ENCODE measurements at regions not wholly inside any gene's neighbourhood (a gene's known extent, or its start where the extent isn't known, plus 50 kb on each side); places are given as distances from the start of the nearest gene placed in this dataset.

DNA sequence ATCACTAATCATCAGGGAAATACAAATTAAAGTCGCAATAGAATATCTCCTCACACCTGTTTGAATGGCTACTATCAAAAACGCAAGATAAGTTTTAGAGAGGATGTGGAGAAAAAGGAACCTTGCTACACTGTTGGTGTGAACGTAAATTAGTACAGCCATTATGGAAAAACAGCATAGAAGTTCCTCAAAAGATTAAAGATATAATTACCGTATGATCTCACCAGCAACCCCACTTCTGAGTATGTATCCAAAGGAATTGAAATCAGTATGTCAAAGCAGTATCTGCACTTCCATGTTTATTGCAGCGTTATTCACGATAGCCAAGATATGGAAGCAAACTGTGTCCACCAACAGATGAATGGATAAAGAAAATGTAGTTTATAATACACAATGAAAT, 164.4 kb downstream of the ZNF365 start:
- Histone ChIP-seq H3K27ac (ENCODE audit: low read depth) (no peak overlapping the region), H3K4me2 (no peak overlapping the region), H3K4me1 (ENCODE audit: insufficient read depth) (no peaks in the 10 kb centered on the region), H3F3A (replicated peaks; ENCODE audit: low read depth) (no peaks in the 10 kb centered on the region), H3K9me2 (ENCODE audit: insufficient read depth) (no peaks in the 10 kb centered on the region), H3K4me3 (no peak overlapping the region), H4K20me1 (replicated peaks; ENCODE audit: insufficient read depth) (no peaks in the 10 kb centered on the region), H3K79me2 (replicated peaks; ENCODE audit: insufficient read depth) (no peaks in the 10 kb centered on the region), H3K36me3 (ENCODE audit: insufficient read depth) (no peaks in the 10 kb centered on the region), H3K27me3 (ENCODE audit: insufficient read depth) (no peaks in the 10 kb centered on the region), H2AFZ (no peak overlapping the region)
- no peak overlapping the region for H3K4me3 Mint-ChIP-seq
- peaks cover 5% of the 10 kb centered on the region; the same call in 2 of the 3 replicates for H3K4me1 Mint-ChIP-seq
- no peak for DNase-seq (ENCODE audit: low spot score)
- H3K27me3 Mint-ChIP-seq (ENCODE audit: insufficient read depth, low read depth, poor library complexity): no peaks in the 10 kb centered on the region
- TF ChIP-seq CREB1 (CRISPR knock-in tag; IDR thresholded peaks at IDR 0.05; ENCODE audit: low read depth) (no peak), NANOG (IDR thresholded peaks at IDR 0.05; ENCODE audit: borderline replicate concordance) (no peak), ZNF331 (CRISPR knock-in tag; IDR thresholded peaks at IDR 0.05; ENCODE audit: low read depth) (no peak), JUNB (IDR thresholded peaks at IDR 0.05; ENCODE audit: unreplicated experiment) (no peak), ZNF114 (CRISPR knock-in tag; IDR thresholded peaks at IDR 0.05) (no peak)
- TF ChIP-seq, protein P1, sequence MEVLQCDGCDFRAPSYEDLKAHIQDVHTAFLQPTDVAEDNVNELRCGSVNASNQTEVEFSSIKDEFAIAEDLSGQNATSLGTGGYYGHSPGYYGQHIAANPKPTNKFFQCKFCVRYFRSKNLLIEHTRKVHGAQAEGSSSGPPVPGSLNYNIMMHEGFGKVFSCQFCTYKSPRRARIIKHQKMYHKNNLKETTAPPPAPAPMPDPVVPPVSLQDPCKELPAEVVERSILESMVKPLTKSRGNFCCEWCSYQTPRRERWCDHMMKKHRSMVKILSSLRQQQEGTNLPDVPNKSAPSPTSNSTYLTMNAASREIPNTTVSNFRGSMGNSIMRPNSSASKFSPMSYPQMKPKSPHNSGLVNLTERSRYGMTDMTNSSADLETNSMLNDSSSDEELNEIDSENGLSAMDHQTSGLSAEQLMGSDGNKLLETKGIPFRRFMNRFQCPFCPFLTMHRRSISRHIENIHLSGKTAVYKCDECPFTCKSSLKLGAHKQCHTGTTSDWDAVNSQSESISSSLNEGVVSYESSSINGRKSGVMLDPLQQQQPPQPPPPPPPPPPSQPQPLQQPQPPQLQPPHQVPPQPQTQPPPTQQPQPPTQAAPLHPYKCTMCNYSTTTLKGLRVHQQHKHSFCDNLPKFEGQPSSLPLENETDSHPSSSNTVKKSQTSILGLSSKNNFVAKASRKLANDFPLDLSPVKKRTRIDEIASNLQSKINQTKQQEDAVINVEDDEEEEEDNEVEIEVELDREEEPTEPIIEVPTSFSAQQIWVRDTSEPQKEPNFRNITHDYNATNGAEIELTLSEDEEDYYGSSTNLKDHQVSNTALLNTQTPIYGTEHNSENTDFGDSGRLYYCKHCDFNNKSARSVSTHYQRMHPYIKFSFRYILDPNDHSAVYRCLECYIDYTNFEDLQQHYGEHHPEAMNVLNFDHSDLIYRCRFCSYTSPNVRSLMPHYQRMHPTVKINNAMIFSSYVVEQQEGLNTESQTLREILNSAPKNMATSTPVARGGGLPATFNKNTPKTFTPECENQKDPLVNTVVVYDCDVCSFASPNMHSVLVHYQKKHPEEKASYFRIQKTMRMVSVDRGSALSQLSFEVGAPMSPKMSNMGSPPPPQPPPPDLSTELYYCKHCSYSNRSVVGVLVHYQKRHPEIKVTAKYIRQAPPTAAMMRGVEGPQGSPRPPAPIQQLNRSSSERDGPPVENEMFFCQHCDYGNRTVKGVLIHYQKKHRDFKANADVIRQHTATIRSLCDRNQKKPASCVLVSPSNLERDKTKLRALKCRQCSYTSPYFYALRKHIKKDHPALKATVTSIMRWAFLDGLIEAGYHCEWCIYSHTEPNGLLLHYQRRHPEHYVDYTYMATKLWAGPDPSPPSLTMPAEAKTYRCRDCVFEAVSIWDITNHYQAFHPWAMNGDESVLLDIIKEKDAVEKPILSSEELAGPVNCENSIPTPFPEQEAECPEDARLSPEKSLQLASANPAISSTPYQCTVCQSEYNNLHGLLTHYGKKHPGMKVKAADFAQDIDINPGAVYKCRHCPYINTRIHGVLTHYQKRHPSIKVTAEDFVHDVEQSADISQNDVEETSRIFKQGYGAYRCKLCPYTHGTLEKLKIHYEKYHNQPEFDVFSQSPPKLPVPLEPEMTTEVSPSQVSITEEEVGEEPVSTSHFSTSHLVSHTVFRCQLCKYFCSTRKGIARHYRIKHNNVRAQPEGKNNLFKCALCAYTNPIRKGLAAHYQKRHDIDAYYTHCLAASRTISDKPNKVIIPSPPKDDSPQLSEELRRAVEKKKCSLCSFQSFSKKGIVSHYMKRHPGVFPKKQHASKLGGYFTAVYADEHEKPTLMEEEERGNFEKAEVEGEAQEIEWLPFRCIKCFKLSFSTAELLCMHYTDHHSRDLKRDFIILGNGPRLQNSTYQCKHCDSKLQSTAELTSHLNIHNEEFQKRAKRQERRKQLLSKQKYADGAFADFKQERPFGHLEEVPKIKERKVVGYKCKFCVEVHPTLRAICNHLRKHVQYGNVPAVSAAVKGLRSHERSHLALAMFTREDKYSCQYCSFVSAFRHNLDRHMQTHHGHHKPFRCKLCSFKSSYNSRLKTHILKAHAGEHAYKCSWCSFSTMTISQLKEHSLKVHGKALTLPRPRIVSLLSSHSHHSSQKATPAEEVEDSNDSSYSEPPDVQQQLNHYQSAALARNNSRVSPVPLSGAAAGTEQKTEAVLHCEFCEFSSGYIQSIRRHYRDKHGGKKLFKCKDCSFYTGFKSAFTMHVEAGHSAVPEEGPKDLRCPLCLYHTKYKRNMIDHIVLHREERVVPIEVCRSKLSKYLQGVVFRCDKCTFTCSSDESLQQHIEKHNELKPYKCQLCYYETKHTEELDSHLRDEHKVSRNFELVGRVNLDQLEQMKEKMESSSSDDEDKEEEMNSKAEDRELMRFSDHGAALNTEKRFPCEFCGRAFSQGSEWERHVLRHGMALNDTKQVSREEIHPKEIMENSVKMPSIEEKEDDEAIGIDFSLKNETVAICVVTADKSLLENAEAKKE (CRISPR knock-in tag; IDR thresholded peaks at IDR 0.05): no peak
- H3K27ac Mint-ChIP-seq: no peak overlapping the region
- no peaks in the 10 kb centered on the region for H3K36me3 Mint-ChIP-seq (ENCODE audit: low read depth)
- no peak for ATAC-seq
- H3K9me3 Mint-ChIP-seq: no peaks in the 10 kb centered on the region

DNA sequence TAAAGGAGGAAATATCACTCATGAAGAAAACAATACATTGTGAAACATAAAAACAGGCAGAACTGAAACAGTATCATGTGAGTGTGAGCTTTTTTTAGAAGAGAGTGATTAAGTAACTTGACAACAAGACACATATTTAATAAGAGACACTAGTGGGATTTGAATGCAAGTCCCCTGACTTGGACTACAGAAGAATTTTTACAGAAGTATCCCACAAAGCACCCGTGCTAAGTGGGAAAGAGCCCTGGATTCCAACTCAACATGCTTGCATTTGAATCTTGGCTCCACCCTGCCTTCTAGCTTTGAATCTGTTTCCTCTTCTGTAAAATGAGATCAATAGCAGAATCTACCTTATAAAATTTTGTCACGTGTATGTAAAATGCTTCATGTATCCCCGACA, 166.2 kb downstream of the ZNF365 start:
- Mint-ChIP-seq H3K4me1 (peaks cover 2% of the 10 kb centered on the region; the same call in 2 of the 3 replicates), H3K27ac (no peak overlapping the region), H3K36me3 (ENCODE audit: low read depth) (no peaks in the 10 kb centered on the region), H3K27me3 (ENCODE audit: insufficient read depth, low read depth, poor library complexity) (no peaks in the 10 kb centered on the region), H3K9me3 (no peaks in the 10 kb centered on the region), H3K4me3 (no peak overlapping the region)
- TF ChIP-seq POLR2AphosphoS5 (IDR thresholded peaks at IDR 0.05; ENCODE audit: low read depth) (no peak), STAT1 (IDR thresholded peaks at IDR 0.05; ENCODE audit: unreplicated experiment) (no peak), ZNF331 (CRISPR knock-in tag; IDR thresholded peaks at IDR 0.05; ENCODE audit: low read depth) (no peak), EZH2 (IDR thresholded peaks at IDR 0.05; ENCODE audit: low read depth, unreplicated experiment) (no peak), CREB1 (CRISPR knock-in tag; IDR thresholded peaks at IDR 0.05; ENCODE audit: low read depth) (no peak)
- TF ChIP-seq, protein P2, sequence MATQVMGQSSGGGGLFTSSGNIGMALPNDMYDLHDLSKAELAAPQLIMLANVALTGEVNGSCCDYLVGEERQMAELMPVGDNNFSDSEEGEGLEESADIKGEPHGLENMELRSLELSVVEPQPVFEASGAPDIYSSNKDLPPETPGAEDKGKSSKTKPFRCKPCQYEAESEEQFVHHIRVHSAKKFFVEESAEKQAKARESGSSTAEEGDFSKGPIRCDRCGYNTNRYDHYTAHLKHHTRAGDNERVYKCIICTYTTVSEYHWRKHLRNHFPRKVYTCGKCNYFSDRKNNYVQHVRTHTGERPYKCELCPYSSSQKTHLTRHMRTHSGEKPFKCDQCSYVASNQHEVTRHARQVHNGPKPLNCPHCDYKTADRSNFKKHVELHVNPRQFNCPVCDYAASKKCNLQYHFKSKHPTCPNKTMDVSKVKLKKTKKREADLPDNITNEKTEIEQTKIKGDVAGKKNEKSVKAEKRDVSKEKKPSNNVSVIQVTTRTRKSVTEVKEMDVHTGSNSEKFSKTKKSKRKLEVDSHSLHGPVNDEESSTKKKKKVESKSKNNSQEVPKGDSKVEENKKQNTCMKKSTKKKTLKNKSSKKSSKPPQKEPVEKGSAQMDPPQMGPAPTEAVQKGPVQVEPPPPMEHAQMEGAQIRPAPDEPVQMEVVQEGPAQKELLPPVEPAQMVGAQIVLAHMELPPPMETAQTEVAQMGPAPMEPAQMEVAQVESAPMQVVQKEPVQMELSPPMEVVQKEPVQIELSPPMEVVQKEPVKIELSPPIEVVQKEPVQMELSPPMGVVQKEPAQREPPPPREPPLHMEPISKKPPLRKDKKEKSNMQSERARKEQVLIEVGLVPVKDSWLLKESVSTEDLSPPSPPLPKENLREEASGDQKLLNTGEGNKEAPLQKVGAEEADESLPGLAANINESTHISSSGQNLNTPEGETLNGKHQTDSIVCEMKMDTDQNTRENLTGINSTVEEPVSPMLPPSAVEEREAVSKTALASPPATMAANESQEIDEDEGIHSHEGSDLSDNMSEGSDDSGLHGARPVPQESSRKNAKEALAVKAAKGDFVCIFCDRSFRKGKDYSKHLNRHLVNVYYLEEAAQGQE (IDR thresholded peaks at IDR 0.05; ENCODE audit: unreplicated experiment): no peak
- DNase-seq (ENCODE audit: low spot score) (no peak), ATAC-seq (no peak)
- Histone ChIP-seq H3K27ac (ENCODE audit: low read depth) (no peak overlapping the region), H3K36me3 (ENCODE audit: insufficient read depth) (no peaks in the 10 kb centered on the region), H3K79me2 (replicated peaks; ENCODE audit: insufficient read depth) (no peaks in the 10 kb centered on the region), H3F3A (replicated peaks; ENCODE audit: low read depth) (no peaks in the 10 kb centered on the region), H3K4me3 (no peak overlapping the region), H2AFZ (no peak overlapping the region), H4K20me1 (replicated peaks; ENCODE audit: insufficient read depth) (no peaks in the 10 kb centered on the region), H3K27me3 (ENCODE audit: insufficient read depth) (no peaks in the 10 kb centered on the region), H3K4me2 (no peak overlapping the region), H3K4me1 (ENCODE audit: insufficient read depth) (no peaks in the 10 kb centered on the region), H3K9me2 (ENCODE audit: insufficient read depth) (no peaks in the 10 kb centered on the region)
